IPS DF 6.9 (cell line): ENCODE measurements at regions not wholly inside any gene's neighbourhood (a gene's known extent, or its start where the extent isn't known, plus 50 kb on each side); places are given as distances from the start of the nearest gene placed in this dataset.
"Not testable (repeated sequence)": the region's sequence is repeated elsewhere in the genome, so short reads cannot be mapped to it uniquely, and the experiment has no call there.

ENCODE experiments used
- DNase-seq: peaks from one replicate; pipeline ENCODE4 v3.0.0-alpha.2; 2013; ENCODE audit warnings: low read depth, low spot score
- H3K27ac ChIP-seq: one replicate; pipeline ENCODE4 v1.5.1; 2013; ENCODE audit warnings: low read length, control low read depth
- H3K27me3 ChIP-seq: 2 replicates; pipeline ENCODE4 v1.6.1; 2013; ENCODE audit warnings: mild to moderate bottlenecking, low read length; ENCODE audit not compliant: control insufficient read depth, insufficient read depth
- H3K36me3 ChIP-seq: 2 replicates; pipeline ENCODE4 v1.6.1; 2013; ENCODE audit warnings: low read length; ENCODE audit not compliant: control insufficient read depth, insufficient read depth
- H3K4me1 ChIP-seq: 2 replicates; pipeline ENCODE4 v1.6.1; 2013; ENCODE audit warnings: low read length; ENCODE audit not compliant: control insufficient read depth, insufficient read depth
- H3K4me3 ChIP-seq: 2 replicates; pipeline ENCODE4 v1.5.1; 2013; ENCODE audit warnings: mild to moderate bottlenecking, low read length
- H3K9me3 ChIP-seq: 2 replicates; pipeline ENCODE4 v1.6.1; 2013; ENCODE audit warnings: low read length, inconsistent platforms; ENCODE audit not compliant: control insufficient read depth, insufficient read depth
- WGBS: extraction: QIAGEN DNeasy Blood & Tissue Kit; methylation state at CpG from one replicate; pipeline ENCODE4 v1.1.7; 2013; ENCODE audit warnings: mixed read lengths, missing lambda C conversion rate; ENCODE audit not compliant: insufficient read length, insufficient coverage; 5-methylcytosine and 5-hydroxymethylcytosine counted together

GRCh38 chr9:82052081-82052480 is 63.5 kb downstream of the SPATA31D1 start:
- no peak overlapping the region for H3K4me3 ChIP-seq
- no peak for DNase-seq
- no peaks in the 10 kb centered on the region for H3K4me1 ChIP-seq
- no peaks in the 10 kb centered on the region for H3K27me3 ChIP-seq
- H3K36me3 ChIP-seq: no peaks in the 10 kb centered on the region
- no peaks in the 10 kb centered on the region for H3K9me3 ChIP-seq
- no peak overlapping the region for H3K27ac ChIP-seq

DNA sequence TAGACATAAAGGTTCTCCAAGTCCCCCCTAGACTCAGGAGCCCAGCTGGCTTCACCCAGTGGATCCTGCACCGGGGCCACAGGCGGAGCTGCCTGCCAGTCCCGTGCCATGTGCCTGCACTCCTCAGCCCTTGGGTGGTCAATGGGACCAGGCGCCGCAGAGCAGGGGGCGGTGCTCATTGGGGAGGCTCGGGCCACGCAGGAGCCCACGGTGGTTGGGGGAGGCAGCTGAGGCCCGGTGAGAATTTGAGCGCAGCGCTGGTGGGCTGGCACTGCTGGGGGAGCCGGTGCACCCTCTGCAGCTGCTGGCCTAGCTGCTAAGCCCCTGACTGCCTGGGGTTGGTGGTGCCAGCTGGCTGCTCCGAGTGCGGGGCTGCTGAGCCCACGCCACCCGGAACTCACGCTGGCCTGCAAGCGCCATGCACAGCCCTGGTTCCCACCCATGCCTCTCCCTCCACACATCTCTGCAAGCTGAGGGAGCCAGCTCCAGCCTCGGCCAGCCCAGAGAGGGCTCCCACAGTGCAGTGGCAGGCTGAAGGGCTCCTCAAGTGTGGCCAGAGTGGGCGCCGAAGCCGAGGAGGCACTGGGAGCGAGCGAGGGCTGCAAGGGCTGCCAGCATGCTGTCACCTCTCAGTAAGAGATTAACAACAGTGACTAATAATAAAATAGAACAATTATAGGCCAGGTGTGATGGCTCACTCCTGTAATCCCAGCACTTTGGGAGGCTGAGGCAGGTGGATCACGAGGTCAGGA is 65.9 kb downstream of the SPATA31D1 start:
- Histone ChIP-seq H3K27ac (no peak overlapping the region), H3K27me3 (no peaks in the 10 kb centered on the region), H3K36me3 (no peaks in the 10 kb centered on the region), H3K9me3 (no peaks in the 10 kb centered on the region), H3K4me3 (no peak overlapping the region; the same call in 1 of the 2 replicates), H3K4me1 (no peaks in the 10 kb centered on the region)
- no CpG with 5 or more reads among the region's 26 CpGs for WGBS
- no peak for DNase-seq

GRCh38 chr9:82057805-82058204 is 69.2 kb downstream of the SPATA31D1 start:
- Histone ChIP-seq H3K9me3 (no peaks in the 10 kb centered on the region), H3K36me3 (no peaks in the 10 kb centered on the region), H3K27me3 (no peaks in the 10 kb centered on the region), H3K27ac (no peak overlapping the region), H3K4me3 (no peak overlapping the region), H3K4me1 (no peaks in the 10 kb centered on the region)
- WGBS: no CpG with 5 or more reads among the region's 5 CpGs
- DNase-seq: no peak

- WGBS: no CpG with 5 or more reads among the region's 7 CpGs
These were observed 73.2 kb downstream of the SPATA31D1 start for GRCh38 chr9:82061801-82062200.

DNA sequence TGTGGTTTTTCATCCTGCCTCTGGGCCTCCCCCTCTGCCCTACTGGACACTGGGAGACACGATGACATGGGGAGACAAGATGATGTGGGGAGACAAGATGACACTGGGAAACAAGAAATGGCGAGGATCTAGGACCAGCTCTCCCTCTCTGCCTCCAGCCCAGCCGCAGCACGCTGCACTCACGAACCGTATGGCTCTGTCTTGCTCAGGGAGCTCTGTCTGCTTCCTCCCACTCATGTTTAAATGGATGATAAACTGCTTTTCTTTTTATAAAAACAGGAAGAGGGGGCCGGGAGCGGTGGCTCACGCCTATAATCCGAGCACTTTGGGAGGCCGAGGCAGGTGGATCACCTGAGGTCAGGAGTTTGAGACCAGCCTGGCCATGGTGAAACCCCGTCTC is 73.7 kb downstream of the SPATA31D1 start:
- H3K36me3 ChIP-seq: no peaks in the 10 kb centered on the region
- H3K4me3 ChIP-seq: no peak overlapping the region
- no peak overlapping the region for H3K27ac ChIP-seq
- DNase-seq: no peak
- no peaks in the 10 kb centered on the region for H3K4me1 ChIP-seq
- H3K27me3 ChIP-seq: no peaks in the 10 kb centered on the region
- WGBS: no CpG with 5 or more reads among the region's 12 CpGs
- no peaks in the 10 kb centered on the region for H3K9me3 ChIP-seq

More at GRCh38 chr9:82061801-82062200, 73.2 kb downstream of the SPATA31D1 start:
- not testable (repeated sequence) for H3K9me3 ChIP-seq, H3K4me1 ChIP-seq, H3K27me3 ChIP-seq, H3K27ac ChIP-seq, DNase-seq, H3K36me3 ChIP-seq, H3K4me3 ChIP-seq

DNA sequence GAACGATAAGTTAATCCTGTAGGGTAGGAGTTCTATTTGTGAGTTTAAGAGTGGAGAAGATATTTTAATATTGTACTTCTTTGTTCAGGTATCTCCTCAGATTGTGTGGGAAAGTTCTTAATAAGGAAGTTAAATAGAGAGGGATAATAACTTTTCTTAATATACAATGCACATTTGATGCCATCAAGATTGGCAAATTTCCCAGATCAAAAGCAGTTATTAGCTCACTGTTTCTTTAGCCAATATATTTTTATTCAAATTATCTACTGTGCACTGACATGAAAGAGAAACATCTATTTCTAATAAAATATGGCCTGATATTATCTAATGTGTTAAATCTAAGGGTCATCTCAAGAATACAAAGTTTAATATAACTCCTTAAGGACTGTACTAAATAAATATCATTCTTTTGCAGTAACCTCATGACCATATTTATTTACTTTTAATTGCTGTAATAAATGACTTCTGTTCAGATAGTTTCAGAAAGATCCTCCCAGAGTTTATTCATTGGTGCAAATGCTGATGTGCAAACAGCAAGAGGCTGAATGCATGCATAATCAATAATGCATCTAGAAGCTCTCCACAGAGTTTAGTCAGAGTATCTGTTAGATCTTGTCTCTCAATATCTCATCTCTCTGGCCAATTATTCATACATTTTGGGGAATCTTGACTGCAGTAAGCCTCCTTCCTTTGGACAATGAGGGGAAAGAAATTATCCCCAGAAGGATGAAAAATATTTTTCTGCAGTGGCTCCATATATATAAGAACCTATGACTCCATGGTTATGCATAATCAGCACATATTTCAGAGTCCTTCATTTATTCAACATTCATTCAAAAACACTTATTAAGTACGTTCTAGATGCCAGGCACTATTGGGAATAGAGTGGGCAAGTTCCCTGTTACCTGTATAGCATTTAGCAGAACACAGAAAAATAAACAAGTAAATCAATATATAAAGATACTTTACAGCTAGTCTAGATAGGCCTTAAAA is 85.3 kb downstream of the SPATA31D1 start:
- Histone ChIP-seq H3K27ac (no peak overlapping the region), H3K9me3 (no peaks in the 10 kb centered on the region), H3K4me3 (no peak overlapping the region), H3K27me3 (no peaks in the 10 kb centered on the region), H3K4me1 (no peaks in the 10 kb centered on the region), H3K36me3 (no peaks in the 10 kb centered on the region)
- no CpG with 5 or more reads among the region's 2 CpGs for WGBS
- no peak for DNase-seq

GRCh38 chr9:82080265-82080664 is 91.7 kb downstream of the SPATA31D1 start:
- H3K27me3 ChIP-seq: no peaks in the 10 kb centered on the region
- H3K9me3 ChIP-seq: no peaks in the 10 kb centered on the region
- no peak overlapping the region for H3K27ac ChIP-seq
- H3K36me3 ChIP-seq: no peaks in the 10 kb centered on the region
- H3K4me3 ChIP-seq: no peak overlapping the region
- no peak for DNase-seq
- H3K4me1 ChIP-seq: no peaks in the 10 kb centered on the region

DNA sequence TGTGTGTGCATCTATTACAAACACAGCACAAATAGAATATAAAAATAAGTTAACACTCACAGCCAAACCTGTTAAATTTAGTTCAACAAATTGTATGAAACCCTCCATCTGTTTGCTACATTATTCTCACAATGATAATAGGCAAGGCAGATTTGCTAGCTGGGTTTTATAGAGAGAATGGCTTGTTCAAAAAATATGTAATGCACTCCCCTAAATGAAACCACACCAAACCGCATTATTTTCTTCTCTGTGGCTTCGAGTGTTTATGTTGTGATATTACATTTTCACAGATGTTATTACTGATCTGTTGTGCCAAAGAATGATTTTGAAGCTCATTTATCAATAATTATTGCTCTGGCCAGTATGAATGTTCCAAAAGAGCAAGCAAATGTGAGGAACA is 92.9 kb downstream of the SPATA31D1 start:
- Histone ChIP-seq H3K9me3 (no peaks in the 10 kb centered on the region), H3K36me3 (no peaks in the 10 kb centered on the region), H3K27ac (no peak overlapping the region), H3K4me1 (no peaks in the 10 kb centered on the region), H3K4me3 (no peak overlapping the region), H3K27me3 (no peaks in the 10 kb centered on the region)
- DNase-seq: no peak
- no CpG with 5 or more reads among the region's 2 CpGs for WGBS

DNA sequence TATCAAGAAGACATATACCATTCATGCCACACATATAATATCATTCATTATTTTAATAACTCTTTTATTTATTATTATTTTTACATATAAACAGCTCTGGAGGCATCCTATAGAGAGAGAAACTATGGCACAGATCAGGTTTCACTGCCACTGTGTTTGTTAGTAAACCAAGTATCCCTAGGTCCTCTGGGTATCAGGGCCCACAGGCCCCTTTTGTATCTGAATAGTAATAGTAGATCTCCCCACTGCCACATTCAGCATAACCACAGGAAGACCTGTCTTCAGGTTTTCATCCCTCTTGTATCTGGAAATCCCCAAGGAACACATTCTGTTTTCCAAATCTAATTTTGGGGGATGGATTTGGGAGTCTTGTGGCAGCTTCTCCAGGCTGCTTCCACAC is 94.0 kb downstream of the SPATA31D1 start:
- H3K4me1 ChIP-seq: no peaks in the 10 kb centered on the region
- H3K4me3 ChIP-seq: no peak overlapping the region
- no peak for DNase-seq
- no peaks in the 10 kb centered on the region for H3K9me3 ChIP-seq
- H3K27ac ChIP-seq: no peak overlapping the region
- no peaks in the 10 kb centered on the region for H3K36me3 ChIP-seq
- no peaks in the 10 kb centered on the region for H3K27me3 ChIP-seq

DNA sequence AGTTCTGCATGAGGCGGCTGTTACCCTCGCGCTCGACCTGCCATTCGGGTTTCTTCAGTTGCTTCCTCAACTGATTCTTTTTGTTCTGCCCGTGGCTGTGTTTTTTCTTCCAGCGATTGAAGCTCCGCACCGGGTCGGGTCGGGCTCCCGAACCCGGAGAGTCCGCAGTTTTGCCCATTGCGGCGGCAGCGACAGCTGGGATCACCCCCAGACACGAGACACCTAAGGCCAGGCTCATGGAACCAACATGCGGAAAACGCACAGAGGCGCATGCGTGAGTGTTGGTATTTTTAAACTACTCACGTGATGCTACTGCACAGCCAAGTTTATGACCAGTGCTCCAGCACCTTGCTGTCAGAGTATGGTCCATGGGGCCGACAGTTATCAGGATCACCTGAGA is 100.0 kb downstream of the SPATA31D1 start:
- H3K9me3 ChIP-seq: no peaks in the 10 kb centered on the region
- no peak overlapping the region for H3K27ac ChIP-seq
- no peaks in the 10 kb centered on the region for H3K36me3 ChIP-seq
- H3K4me3 ChIP-seq: no peak overlapping the region
- no CpG with 5 or more reads among the region's 24 CpGs for WGBS
- H3K4me1 ChIP-seq: no peaks in the 10 kb centered on the region
- no peaks in the 10 kb centered on the region for H3K27me3 ChIP-seq
- DNase-seq: no peak
